Calu3 (cell line): ENCODE measurements at regions not wholly inside any gene's neighbourhood (a gene's known extent, or its start where the extent isn't known, plus 50 kb on each side); places are given as distances from the start of the nearest gene placed in this dataset.

Experiments
- BruUV-seq: library from RNA; stranded (reverse); fragments of 400-500 nt; replicated peaks from 2 replicates; lab custom pipeline; 2021; lab: Mats Ljungman, UMichigan
- CTCF ChIA-PET: fragments of 300-600 bp; sonication (Branson Sonifier 250); formaldehyde crosslinking; loops from one replicate; lab custom pipeline; 2022; ENCODE audit warnings: antibody characterized with exemption; lab: Charles Lee
- DNase-seq: peaks from one replicate; pipeline ENCODE4 v3.0.0; 2022
- H3K27ac Mint-ChIP-seq: one replicate; pipeline ENCODE4 v1.8.0; 2022; ENCODE audit warnings: mixed read lengths; ENCODE audit not compliant: unreplicated experiment
- H3K27me3 Mint-ChIP-seq: one replicate; pipeline ENCODE4 v1.8.0; 2022; ENCODE audit warnings: mixed read lengths; ENCODE audit not compliant: unreplicated experiment
- H3K36me3 Mint-ChIP-seq: one replicate; pipeline ENCODE4 v1.8.0; 2022; ENCODE audit warnings: mild to moderate bottlenecking, moderate library complexity, mixed read lengths; ENCODE audit not compliant: insufficient read depth, unreplicated experiment
- H3K4me1 Mint-ChIP-seq: one replicate; pipeline ENCODE4 v1.8.0; 2022; ENCODE audit warnings: mild to moderate bottlenecking, low read depth, mixed read lengths; ENCODE audit not compliant: unreplicated experiment
- H3K4me3 Mint-ChIP-seq: one replicate; pipeline ENCODE4 v1.8.0; 2022; ENCODE audit warnings: mild to moderate bottlenecking, low read depth, moderate library complexity, mixed read lengths; ENCODE audit not compliant: unreplicated experiment
- H3K9me3 Mint-ChIP-seq: one replicate; pipeline ENCODE4 v1.8.0; 2022; ENCODE audit warnings: low read depth, mixed read lengths; ENCODE audit not compliant: unreplicated experiment
- intact Hi-C: fragments of 100-400 bp; cut with micrococcal nuclease; formaldehyde crosslinking; loops from one replicate; pipeline ENCODE4 v1.10.0; 2022; ENCODE audit not compliant: unreplicated experiment
- TF ChIP-seq, protein P1 (sequence below): fragments of 200-600 bp; IDR thresholded peaks from one replicate; pipeline ENCODE4 v1.8.0; 2022; ENCODE audit warnings: antibody characterized with exemption; ENCODE audit not compliant: unreplicated experiment

DNA sequence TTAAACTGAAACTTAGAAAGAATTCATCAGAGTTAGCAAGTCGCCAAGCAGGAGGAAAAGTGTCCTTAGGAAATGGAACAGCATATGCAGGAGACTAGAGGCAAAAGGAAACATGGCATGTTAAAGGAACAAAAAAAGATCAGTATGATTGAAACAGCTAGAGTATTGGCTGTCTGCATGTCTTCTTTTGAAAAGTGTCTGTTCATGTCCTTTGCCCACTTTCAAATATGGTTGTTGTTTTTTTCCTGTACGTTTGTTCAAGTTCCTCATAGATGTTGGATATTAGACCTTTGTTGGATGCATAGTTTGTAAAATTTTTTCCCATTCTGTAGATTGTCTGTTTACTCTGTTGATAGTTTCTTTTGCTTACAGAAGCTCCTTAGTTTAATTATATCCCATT, 161.6 kb downstream of the NR4A2 start:
- no peaks in the 10 kb centered on the region for H3K27me3 Mint-ChIP-seq
- peaks cover 4% of the 10 kb centered on the region for H3K9me3 Mint-ChIP-seq
- intact Hi-C loops: no loop called here
- CTCF ChIA-PET: no interaction called here
- H3K27ac Mint-ChIP-seq: no peak overlapping the region
- DNase-seq: no peak
- no peaks in the 10 kb centered on the region for H3K36me3 Mint-ChIP-seq
- BruUV-seq: no TSS peak
- no peak overlapping the region for H3K4me3 Mint-ChIP-seq
- TF ChIP-seq, protein P1, sequence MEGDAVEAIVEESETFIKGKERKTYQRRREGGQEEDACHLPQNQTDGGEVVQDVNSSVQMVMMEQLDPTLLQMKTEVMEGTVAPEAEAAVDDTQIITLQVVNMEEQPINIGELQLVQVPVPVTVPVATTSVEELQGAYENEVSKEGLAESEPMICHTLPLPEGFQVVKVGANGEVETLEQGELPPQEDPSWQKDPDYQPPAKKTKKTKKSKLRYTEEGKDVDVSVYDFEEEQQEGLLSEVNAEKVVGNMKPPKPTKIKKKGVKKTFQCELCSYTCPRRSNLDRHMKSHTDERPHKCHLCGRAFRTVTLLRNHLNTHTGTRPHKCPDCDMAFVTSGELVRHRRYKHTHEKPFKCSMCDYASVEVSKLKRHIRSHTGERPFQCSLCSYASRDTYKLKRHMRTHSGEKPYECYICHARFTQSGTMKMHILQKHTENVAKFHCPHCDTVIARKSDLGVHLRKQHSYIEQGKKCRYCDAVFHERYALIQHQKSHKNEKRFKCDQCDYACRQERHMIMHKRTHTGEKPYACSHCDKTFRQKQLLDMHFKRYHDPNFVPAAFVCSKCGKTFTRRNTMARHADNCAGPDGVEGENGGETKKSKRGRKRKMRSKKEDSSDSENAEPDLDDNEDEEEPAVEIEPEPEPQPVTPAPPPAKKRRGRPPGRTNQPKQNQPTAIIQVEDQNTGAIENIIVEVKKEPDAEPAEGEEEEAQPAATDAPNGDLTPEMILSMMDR: no peak
- H3K4me1 Mint-ChIP-seq: peaks cover 6% of the 10 kb centered on the region

- H3K4me1 Mint-ChIP-seq: peaks cover 6% of the 10 kb centered on the region
- H3K27ac Mint-ChIP-seq: no peak overlapping the region
- no peaks in the 10 kb centered on the region for H3K36me3 Mint-ChIP-seq
- TF ChIP-seq, protein P1: no peak
- no peaks in the 10 kb centered on the region for H3K27me3 Mint-ChIP-seq
- no peak for DNase-seq
- BruUV-seq: no TSS peak
- no peaks in the 10 kb centered on the region for H3K9me3 Mint-ChIP-seq
- intact Hi-C loops: no loop called here
- no peak overlapping the region for H3K4me3 Mint-ChIP-seq
- CTCF ChIA-PET: no interaction called here
Observed at GRCh38 chr2:156165742-156166141, 166.8 kb downstream of the NR4A2 start.

- CTCF ChIA-PET: no interaction called here
- Mint-ChIP-seq H3K4me3 (no peak overlapping the region), H3K4me1 (peaks cover 6% of the 10 kb centered on the region), H3K9me3 (no peaks in the 10 kb centered on the region), H3K27me3 (no peaks in the 10 kb centered on the region), H3K36me3 (no peaks in the 10 kb centered on the region), H3K27ac (no peak overlapping the region)
- intact Hi-C loops: no loop called here
- no peak for DNase-seq
- no TSS peak for BruUV-seq
- TF ChIP-seq, protein P1: no peak
Observed at GRCh38 chr2:156164091-156164720, 168.3 kb downstream of the NR4A2 start.

GRCh38 chr2:156158808-156159207, 173.7 kb downstream of the NR4A2 start:
- H3K4me1 Mint-ChIP-seq: no peaks in the 10 kb centered on the region
- no peak overlapping the region for H3K27ac Mint-ChIP-seq
- intact Hi-C loops: loop anchor here (5.0 kb wide), 2 partner anchors 38 to 173 kb away; partner anchors contain the start of gene NR4A2
- no peak for DNase-seq
- H3K27me3 Mint-ChIP-seq: no peaks in the 10 kb centered on the region
- H3K4me3 Mint-ChIP-seq: no peak overlapping the region
- TF ChIP-seq, protein P1: no peak
- no TSS peak for BruUV-seq
- H3K9me3 Mint-ChIP-seq: no peaks in the 10 kb centered on the region
- no peaks in the 10 kb centered on the region for H3K36me3 Mint-ChIP-seq
- CTCF ChIA-PET: interaction anchor here (0.6 kb wide), 1 partner anchor 55 kb away, joined by 3 read pairs; no protein-coding TSS in a partner anchor
